ENCODE measurements at regions not wholly inside any gene's neighbourhood (a gene's known extent, or its start where the extent isn't known, plus 50 kb on each side); places are given as distances from the start of the nearest gene placed in this dataset.
"Not testable (repeated sequence)": the region's sequence is repeated elsewhere in the genome, so short reads cannot be mapped to it uniquely, and the experiment has no call there.

DNA sequence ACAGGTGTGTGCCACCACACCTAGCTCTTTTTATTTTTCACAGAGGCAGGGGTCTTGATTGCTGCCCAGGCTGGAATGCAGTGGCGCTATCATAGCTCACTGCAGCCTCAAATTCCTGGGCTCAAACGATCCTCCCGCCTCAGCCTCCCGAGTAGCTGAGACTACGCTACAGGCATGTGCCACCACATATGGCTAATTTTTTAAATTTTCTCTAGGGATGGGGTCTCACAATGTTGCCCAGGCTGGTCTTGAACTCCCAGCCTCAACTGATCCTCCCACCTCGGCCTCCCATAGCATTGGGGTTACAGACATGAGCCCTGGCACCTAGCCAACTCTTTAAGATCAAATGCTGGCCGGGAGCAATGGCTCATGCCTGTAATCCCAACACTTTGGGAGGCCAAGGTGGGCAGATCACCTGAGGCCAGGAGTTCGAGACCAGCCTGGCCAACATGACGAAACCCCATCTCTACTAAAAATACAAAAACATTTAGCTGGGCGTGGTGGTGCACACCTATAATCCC lies 50.6 kb upstream of the MYL10 start:
- not testable (repeated sequence) for DNase-seq

- DNase-seq: no peak
Measured at GRCh38 chr7:101680406-101681145, 51.5 kb upstream of the MYL10 start.

DNA sequence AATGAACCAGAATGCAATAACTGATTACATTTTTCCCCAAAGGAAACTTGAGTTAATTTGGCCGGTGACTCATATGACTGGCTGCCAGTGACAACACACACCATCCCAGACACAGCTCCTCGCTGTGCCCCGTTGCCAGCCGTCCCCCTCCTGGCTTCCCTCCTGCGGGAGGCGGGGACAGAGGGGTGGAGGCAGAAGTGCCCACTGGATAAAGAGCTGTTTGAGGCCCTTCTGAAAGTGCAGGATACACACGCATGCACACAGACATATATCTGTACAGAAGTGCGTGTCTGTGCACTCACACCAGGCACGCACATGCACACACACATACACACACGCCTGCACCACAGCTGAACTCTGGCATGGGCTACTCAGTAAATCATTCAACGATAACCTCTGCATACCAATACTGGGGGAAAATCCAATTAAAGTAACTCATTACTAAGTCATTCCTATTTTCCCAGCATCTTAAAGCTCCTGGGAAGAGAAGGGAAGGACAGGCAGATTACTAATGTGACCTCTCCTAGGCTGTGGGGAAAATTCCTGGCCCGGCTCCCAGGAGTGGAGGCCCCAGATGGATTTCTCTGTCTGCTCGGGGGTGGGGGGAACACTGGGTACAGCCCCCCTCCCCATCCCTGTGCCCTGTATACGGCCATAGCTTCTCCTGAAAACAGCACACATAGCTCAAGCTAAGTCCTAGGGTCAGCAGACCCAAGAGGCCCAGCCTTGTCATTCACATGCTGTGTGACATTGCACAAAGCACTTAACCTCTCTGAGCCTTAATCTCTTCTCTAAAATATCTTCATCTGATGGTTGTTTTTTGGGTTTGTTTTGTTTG lies 52.3 kb upstream of the MYL10 start:
- DNase-seq: no peak

DNA sequence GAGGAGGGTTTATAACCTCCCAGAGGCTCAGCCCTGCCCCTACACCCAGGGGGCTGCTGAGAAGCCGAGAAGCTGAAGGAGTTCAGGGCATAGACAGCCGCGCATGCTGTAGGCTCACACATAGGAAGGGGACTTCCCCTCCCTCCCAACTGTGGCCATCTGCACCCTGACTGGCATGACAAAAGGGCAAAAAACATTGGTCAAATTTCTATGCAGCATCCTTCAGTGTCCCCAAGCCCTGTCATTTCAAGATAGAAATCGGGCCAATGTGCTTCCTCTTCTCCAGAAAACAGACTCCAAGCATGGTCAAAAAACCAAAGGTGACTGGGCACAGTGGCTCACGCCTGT lies 55.9 kb upstream of the MYL10 start:
- DNase-seq: no peak

DNA sequence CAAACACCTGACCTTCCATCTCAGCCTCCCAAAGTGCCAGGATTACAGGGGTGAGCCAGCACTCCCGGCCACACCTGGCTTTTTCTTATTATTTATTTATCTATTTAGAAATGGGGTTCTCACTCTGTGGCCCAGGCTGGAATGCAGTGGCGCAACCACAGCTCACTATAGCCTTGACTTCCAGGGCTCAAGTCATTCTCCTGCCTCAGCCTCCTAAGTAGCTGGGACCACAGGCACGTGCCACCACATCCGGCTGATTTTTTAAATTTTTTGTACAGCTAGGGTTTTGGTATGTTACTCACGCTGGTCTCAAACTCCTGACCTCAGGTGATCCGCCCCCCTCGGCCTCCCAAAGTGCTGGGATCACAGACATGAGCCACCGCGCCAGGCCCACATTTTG lies 56.9 kb upstream of the MYL10 start:
- DNase-seq: no peak

- DNase-seq: no peak
Measured at GRCh38 chr7:101687081-101687480, 58.0 kb upstream of the MYL10 start.

GRCh38 chr7:101687791-101688182 lies 58.7 kb upstream of the MYL10 start:
- DNase-seq: no peak

GRCh38 chr7:101688183-101688831 lies 59.2 kb upstream of the MYL10 start:
- DNase-seq: peak; percentile 52 to 87 (median 79)

GRCh38 chr7:101688995-101689907 lies 60.2 kb upstream of the MYL10 start:
- no peak for DNase-seq

DNA sequence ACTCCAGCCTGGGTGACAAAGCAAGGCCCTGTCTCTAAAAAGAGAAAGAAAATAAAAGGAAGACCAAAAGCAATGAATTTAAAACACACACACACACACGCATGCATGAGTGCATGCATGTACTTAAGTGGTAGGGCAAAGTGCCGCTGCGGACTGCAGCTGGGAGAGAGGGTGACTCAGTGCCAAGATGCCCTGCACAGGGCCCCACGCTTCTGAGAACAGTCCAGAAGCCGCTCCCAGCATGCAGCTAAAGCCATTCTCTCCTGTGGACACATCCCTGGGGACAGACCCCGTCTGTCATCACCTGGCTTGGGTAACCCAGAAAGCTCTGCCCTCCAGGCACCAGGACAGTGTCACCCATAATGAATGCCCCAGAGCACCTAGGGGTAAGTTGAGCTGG lies 61.0 kb upstream of the MYL10 start:
- DNase-seq: no peak

- DNase-seq: no peak
Measured at GRCh38 chr7:101691822-101692384, 62.8 kb upstream of the MYL10 start.

GRCh38 chr7:101693498-101694091 lies 64.5 kb upstream of the MYL10 start:
- no peak for DNase-seq

- no peak for DNase-seq
Measured at GRCh38 chr7:101698964-101699363, 69.9 kb upstream of the MYL10 start.

DNA sequence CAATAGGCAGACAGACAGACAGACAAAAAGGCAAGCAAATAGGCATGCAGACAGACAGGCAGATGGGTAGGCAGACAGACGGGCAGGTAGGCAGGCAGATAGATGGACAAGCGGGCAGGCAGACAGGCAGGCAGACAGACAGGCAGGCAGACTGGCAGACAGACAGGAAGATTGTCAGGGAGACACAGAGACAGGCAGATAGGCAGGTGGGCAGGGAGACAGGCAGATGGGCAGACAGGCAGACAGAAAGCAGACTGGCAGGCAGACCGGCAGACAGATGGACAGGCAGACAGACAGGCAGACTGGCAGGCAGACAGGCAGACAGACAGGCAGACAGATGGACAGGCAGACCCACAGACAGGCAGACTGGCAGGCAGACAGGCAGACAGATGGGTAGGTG lies 70.3 kb upstream of the MYL10 start:
- no peak for DNase-seq

DNA sequence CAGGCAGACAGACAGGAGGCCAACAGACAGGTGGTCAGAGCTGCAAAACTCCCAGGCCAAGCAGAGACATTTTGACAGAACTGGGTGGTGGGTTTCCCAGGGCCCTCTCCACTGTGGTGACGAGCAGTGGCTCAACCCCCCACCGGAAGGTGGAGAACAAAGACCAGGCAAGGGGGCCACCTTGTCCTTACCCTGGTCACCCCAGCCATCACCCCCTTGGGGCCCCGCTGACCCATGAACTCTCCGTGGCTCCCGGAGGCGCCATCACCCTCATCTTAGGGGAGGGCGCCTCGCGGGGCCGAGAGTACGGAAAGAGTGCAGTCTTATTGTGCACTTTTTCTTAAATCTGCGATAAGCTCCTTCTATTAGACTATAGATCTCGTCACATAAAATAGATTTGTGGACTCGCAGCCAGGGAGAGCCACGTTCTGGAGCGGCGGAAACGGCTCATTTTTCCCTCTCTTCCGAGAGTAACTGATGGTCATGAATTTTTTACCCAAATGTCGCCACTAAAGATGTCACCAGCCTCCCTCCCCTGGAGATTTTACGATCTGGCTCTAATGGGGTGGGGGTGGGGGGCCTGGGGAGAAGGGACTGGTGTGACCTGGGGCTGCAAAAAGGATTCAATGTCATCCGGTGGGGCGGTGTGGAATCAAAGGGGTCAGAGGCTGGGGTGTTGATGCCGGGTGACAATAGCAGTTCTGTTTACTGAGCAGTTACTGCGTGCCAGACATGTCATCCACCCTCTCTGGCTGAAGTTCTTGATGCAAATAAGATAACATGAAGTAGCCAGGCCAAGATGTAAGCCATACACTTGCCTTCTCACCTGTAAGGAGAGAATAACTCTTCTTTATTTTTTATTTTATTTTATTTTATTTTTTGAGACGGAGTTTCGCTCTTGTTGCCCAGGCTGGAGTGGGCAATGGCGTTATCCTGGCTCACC lies 71.1 kb upstream of the MYL10 start:
- DNase-seq: no peak

DNA sequence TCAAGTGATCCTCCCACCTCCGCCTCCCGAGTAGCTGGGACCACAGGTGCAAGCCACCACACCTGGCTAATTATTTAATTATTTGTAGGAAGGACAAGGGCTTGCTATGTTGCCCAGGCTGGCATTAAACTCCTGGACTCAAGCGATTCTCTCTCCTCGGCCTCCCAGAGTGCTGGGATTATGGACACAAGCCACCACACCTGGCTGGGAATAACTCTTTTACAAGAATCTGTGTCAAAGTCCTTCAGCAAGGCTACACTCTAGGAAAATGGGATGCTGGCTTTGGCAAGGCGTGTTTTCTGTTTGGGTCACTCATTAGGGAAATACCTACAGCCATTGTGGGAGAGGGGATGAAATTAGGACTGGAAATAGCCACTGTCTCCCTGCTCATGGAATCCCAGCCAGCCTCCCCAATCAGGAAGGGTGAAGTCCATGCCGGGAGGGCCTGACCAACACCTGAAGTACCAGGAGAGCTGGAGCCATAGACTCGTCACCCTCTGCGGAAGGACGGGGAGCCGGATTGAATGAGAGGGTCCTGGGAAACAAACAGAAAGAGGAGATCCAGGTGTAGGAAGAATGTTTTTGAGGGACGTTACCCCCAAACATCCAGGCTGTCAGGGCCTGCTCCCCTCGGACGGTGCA lies 72.2 kb upstream of the MYL10 start:
- no peak for DNase-seq

DNA sequence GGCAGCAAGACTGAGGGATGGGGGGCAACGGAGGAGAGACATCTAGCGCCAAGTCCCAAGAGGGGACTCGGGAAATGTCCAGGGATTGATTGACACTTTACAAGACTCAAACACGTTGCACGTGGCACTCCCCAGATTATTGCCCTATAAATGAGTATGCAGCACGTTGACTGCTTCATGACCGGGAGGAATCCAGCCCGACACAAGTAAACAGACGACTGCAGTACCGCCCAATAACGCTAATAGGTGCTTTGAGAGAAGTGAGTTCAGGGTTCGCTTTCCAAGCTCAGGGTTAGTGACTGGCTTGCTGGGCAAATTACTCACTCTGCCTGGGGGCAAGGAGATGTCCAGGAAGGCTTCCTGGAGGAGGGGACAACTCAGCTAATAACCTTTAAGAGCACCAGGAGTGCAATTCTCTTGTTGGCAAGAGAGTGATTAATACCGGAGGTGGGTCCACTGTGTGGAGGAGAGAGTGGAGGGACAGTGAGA lies 73.3 kb upstream of the MYL10 start:
- no peak for DNase-seq

DNA sequence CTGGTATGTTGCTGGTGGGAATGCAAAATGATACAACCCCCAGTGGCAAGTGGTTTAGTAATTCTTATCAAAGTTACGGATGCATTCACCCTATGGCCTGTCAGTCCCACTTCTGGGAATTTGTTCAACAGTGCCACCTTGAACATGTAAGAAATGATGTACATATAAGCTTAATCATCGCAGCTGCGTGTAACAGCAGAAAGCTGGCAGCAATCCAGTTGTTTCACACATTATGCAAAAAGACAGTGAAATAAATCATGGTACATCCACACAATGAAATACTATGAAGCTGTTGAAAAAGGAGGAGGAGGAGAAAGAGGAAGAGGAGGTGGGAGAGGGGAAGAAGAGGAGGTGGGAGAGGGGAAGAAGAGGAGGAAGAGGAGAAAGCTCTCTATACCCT lies 76.2 kb upstream of the MYL10 start:
- no peak for DNase-seq

DNA sequence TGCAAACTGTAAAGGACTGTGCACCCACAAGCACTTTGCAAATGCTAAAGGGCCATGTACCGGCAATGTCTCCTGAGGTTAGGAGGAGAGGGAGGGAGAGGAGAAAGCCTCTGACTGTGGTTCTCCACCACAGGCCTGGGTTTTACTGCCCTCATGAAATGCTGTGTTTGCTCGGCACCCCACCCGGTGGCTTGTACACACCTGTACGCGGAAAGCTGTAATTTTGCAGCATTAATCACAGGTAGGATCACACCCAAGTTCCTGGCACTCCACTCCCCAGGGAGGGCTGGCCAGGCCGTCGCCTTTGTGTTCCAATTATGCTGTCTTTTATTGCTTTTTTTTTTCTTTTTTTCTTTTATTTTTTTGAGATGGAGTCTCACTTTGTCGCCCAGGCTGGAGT lies 78.5 kb upstream of the MYL10 start:
- no peak for DNase-seq

- no peak for DNase-seq
Measured at GRCh38 chr7:101708223-101708622, 79.1 kb upstream of the MYL10 start.

Measured in activated naive CD4-positive, alpha-beta T cell (primary cell).